H9 (cell line): ENCODE measurements at regions not wholly inside any gene's neighbourhood (a gene's known extent, or its start where the extent isn't known, plus 50 kb on each side); places are given as distances from the start of the nearest gene placed in this dataset.
A peak's percentile ranks its signal among the peaks of the same experiment; 100 is the strongest.

ENCODE experiments used
- DNase-seq: peaks from one replicate; pipeline ENCODE4 v3.0.0-alpha.2; 2017
- H2AFZ ChIP-seq: one replicate; pipeline ENCODE4 v1.6.1; 2013; ENCODE audit warnings: mild to moderate bottlenecking, low read length, control low read depth, moderate library complexity
- H2AK5ac ChIP-seq: 2 replicates; pipeline ENCODE4 v1.6.1; 2013; ENCODE audit warnings: low read length, control low read depth, mixed read lengths; ENCODE audit not compliant: insufficient read length
- H2BK120ac ChIP-seq: one replicate; pipeline ENCODE4 v1.6.1; 2013; ENCODE audit warnings: low read depth, mild to moderate bottlenecking, low read length, control low read depth, inconsistent platforms; ENCODE audit not compliant: poor library complexity, severe bottlenecking
- H2BK12ac ChIP-seq: 2 replicates; pipeline ENCODE4 v1.6.1; 2013; ENCODE audit warnings: low read length, control low read depth, mixed read lengths, low read depth; ENCODE audit not compliant: insufficient read length
- H2BK15ac ChIP-seq: 2 replicates; pipeline ENCODE4 v1.6.1; 2013; ENCODE audit warnings: low read depth, low read length, control low read depth
- H2BK20ac ChIP-seq: one replicate; pipeline ENCODE4 v1.6.1; 2013; ENCODE audit warnings: low read depth, mild to moderate bottlenecking, low read length, control low read depth, inconsistent platforms; ENCODE audit not compliant: poor library complexity, severe bottlenecking
- H2BK5ac ChIP-seq: 2 replicates; pipeline ENCODE4 v1.6.1; 2013; ENCODE audit warnings: low read length, control low read depth, mixed read lengths; ENCODE audit not compliant: insufficient read length
- H3K14ac ChIP-seq: 2 replicates; pipeline ENCODE4 v1.6.1; 2013; ENCODE audit warnings: low read length, control low read depth; ENCODE audit not compliant: insufficient read depth
- H3K18ac ChIP-seq: 2 replicates; pipeline ENCODE4 v1.6.1; 2013; ENCODE audit warnings: low read depth, mild to moderate bottlenecking, mixed read lengths, low read length, control low read depth; ENCODE audit not compliant: insufficient read length
- H3K23ac ChIP-seq: 2 replicates; pipeline ENCODE4 v1.6.1; 2013; ENCODE audit warnings: low read length, control low read depth, mixed read lengths, low read depth; ENCODE audit not compliant: insufficient read length
- H3K23me2 ChIP-seq: 2 replicates; pipeline ENCODE4 v1.6.1; 2013; ENCODE audit warnings: low read depth, mild to moderate bottlenecking, mixed read lengths, low read length, control low read depth; ENCODE audit not compliant: insufficient read length, poor library complexity, severe bottlenecking
- H3K27ac ChIP-seq: 2 replicates; pipeline ENCODE4 v1.5.1; 2013; ENCODE audit warnings: low read length, control low read depth, mixed read lengths, low read depth; ENCODE audit not compliant: insufficient read length
- H3K27me3 ChIP-seq: 2 replicates; pipeline ENCODE4 v1.6.1; 2013; ENCODE audit warnings: low read length, control low read depth, inconsistent platforms; ENCODE audit not compliant: insufficient read depth
- H3K4ac ChIP-seq: 2 replicates; pipeline ENCODE4 v1.6.1; 2013; ENCODE audit warnings: low read depth, mild to moderate bottlenecking, control low read depth, inconsistent platforms, low read length, moderate library complexity
- H3K4me1 ChIP-seq: 2 replicates; pipeline ENCODE4 v1.6.1; 2013; ENCODE audit warnings: low read length, control low read depth, inconsistent platforms; ENCODE audit not compliant: insufficient read depth
- H3K4me2 ChIP-seq: 2 replicates; pipeline ENCODE4 v1.6.1; 2013; ENCODE audit warnings: low read length, control low read depth, mixed read lengths; ENCODE audit not compliant: insufficient read length, insufficient read depth
- H3K56ac ChIP-seq: 2 replicates; pipeline ENCODE4 v1.6.1; 2013; ENCODE audit warnings: low read depth, mild to moderate bottlenecking, mixed read lengths, low read length, control low read depth; ENCODE audit not compliant: insufficient read length
- H3K79me1 ChIP-seq: 2 replicates; pipeline ENCODE4 v1.6.1; 2013; ENCODE audit warnings: low read depth, mild to moderate bottlenecking, moderate library complexity, low read length, control low read depth, inconsistent platforms; ENCODE audit not compliant: insufficient read depth, poor library complexity, severe bottlenecking
- H3K79me2 ChIP-seq: 2 replicates; pipeline ENCODE4 v1.6.1; 2013; ENCODE audit warnings: low read length, control low read depth, inconsistent platforms; ENCODE audit not compliant: insufficient read depth
- H3K9ac ChIP-seq: 2 replicates; pipeline ENCODE4 v1.6.1; 2013; ENCODE audit warnings: low read length, control low read depth, mixed read lengths; ENCODE audit not compliant: insufficient read length; ENCODE audit errors: extremely low read depth
- H3K9me3 ChIP-seq: one replicate; pipeline ENCODE4 v1.6.1; 2013; ENCODE audit warnings: low read depth, low read length, inconsistent platforms; ENCODE audit not compliant: control insufficient read depth
- H3T11ph ChIP-seq: one replicate; pipeline ENCODE4 v1.6.1; 2013; ENCODE audit warnings: mild to moderate bottlenecking, low read length, control low read depth, inconsistent platforms
- H4K20me1 ChIP-seq: one replicate; pipeline ENCODE4 v1.6.1; 2013; ENCODE audit not compliant: control insufficient read depth, insufficient read length, insufficient read depth
- H4K5ac ChIP-seq: 2 replicates; pipeline ENCODE4 v1.6.1; 2013; ENCODE audit warnings: low read depth, mild to moderate bottlenecking, mixed read lengths, low read length, control low read depth; ENCODE audit not compliant: insufficient read length
- H4K8ac ChIP-seq: replicated peaks from 2 replicates; pipeline ENCODE4 v1.6.1; 2013; ENCODE audit warnings: low read length, control low read depth, mixed read lengths, low read depth; ENCODE audit not compliant: insufficient read length
- H4K91ac ChIP-seq: 2 replicates; pipeline ENCODE4 v1.6.1; 2013; ENCODE audit warnings: low read depth, mild to moderate bottlenecking, moderate library complexity, mixed read lengths, low read length, control low read depth; ENCODE audit not compliant: insufficient read length
- H3K27ac Mint-ChIP-seq, 3 experiments: 2 replicates in 2 of 3; 3 replicates in 1 of 3; pipeline ENCODE4 v1.8.0; 2020 to 2021; ENCODE audit warnings: mixed read lengths in 3 of 3, mild to moderate bottlenecking in 1 of 3, moderate library complexity in 1 of 3
- H3K27me3 Mint-ChIP-seq: 2 replicates; pipeline ENCODE4 v1.8.0; 2021; ENCODE audit warnings: low read depth, mild to moderate bottlenecking, moderate library complexity, mixed read lengths
- H3K36me3 Mint-ChIP-seq, 3 experiments: 2 replicates in 2 of 3; 3 replicates in 1 of 3; pipeline ENCODE4 v1.8.0; 2020 to 2021; ENCODE audit warnings: low read depth in 3 of 3, mixed read lengths in 3 of 3; ENCODE audit not compliant: insufficient read depth in 1 of 3
- H3K4me1 Mint-ChIP-seq, 2 experiments: 2 replicates each; pipeline ENCODE4 v1.8.0; 2020; ENCODE audit warnings: mixed read lengths in 2 of 2
- H3K4me3 Mint-ChIP-seq, 2 experiments: 2 replicates in 1 of 2; 3 replicates in 1 of 2; pipeline ENCODE4 v1.8.0; 2020 to 2021; ENCODE audit warnings: mild to moderate bottlenecking in 2 of 2, mixed read lengths in 2 of 2, moderate library complexity in 1 of 2
- H3K9me3 Mint-ChIP-seq, 2 experiments: 2 replicates in 1 of 2; 3 replicates in 1 of 2; pipeline ENCODE4 v1.8.0; 2020; ENCODE audit warnings: mild to moderate bottlenecking in 2 of 2, mixed read lengths in 2 of 2, moderate library complexity in 1 of 2
- WGBS: extraction: QIAGEN DNeasy Blood & Tissue Kit; methylation state at CpG from one replicate; pipeline ENCODE4 v1.1.7; 2013; ENCODE audit warnings: missing lambda C conversion rate, low lambda C conversion rate, mixed read lengths; ENCODE audit not compliant: insufficient read length; ENCODE audit errors: extremely low coverage; 5-methylcytosine and 5-hydroxymethylcytosine counted together
- TF ChIP-seq, protein P1 (sequence below): fragments of 200-600 bp; sonication (generic); conservative IDR thresholded peaks from 3 replicates; pipeline ENCODE4 v1.8.0; 2021; ENCODE audit warnings: antibody characterized with exemption, mild to moderate bottlenecking

DNA sequence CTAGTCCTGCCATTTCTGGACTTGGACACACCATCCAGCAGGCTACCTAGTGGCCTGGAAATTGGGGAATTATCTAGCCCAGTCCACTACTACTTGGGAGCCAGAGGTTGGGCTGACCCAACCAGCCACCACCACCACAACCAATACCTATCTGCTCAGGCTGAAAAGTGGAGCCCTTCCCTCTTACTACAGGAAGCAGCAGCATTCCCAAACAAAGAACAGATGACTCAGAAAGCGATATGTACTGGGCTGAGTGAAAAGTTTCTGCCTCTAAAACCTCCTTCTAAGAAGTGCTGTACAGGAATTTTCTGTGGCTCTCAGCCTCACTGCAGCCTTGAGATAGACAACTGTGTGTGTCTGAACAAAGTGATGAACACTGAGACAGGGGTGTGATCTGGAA lies 279.4 kb downstream of the CDH10 start:
- no peaks in the 10 kb centered on the region for H3K79me1 ChIP-seq
- no peak overlapping the region for H2BK15ac ChIP-seq
- H3K4ac ChIP-seq = no peak overlapping the region
- no peaks in the 10 kb centered on the region for H3K9me3 ChIP-seq
- no peak overlapping the region for H3T11ph ChIP-seq
- H3K4me1 Mint-ChIP-seq = no peaks in the 10 kb centered on the region
- no peak overlapping the region for H3K9ac ChIP-seq
- no peak overlapping the region for H2BK120ac ChIP-seq
- H3K4me2 ChIP-seq = no peak overlapping the region
- TF ChIP-seq, protein P1, sequence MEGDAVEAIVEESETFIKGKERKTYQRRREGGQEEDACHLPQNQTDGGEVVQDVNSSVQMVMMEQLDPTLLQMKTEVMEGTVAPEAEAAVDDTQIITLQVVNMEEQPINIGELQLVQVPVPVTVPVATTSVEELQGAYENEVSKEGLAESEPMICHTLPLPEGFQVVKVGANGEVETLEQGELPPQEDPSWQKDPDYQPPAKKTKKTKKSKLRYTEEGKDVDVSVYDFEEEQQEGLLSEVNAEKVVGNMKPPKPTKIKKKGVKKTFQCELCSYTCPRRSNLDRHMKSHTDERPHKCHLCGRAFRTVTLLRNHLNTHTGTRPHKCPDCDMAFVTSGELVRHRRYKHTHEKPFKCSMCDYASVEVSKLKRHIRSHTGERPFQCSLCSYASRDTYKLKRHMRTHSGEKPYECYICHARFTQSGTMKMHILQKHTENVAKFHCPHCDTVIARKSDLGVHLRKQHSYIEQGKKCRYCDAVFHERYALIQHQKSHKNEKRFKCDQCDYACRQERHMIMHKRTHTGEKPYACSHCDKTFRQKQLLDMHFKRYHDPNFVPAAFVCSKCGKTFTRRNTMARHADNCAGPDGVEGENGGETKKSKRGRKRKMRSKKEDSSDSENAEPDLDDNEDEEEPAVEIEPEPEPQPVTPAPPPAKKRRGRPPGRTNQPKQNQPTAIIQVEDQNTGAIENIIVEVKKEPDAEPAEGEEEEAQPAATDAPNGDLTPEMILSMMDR = no peak
- no peak overlapping the region for H2BK5ac ChIP-seq
- H4K91ac ChIP-seq = no peak overlapping the region
- H3K23me2 ChIP-seq = no peaks in the 10 kb centered on the region
- H3K27me3 Mint-ChIP-seq = peaks cover 2% of the 10 kb centered on the region; the same call in 1 of the 2 replicates
- H3K23ac ChIP-seq = no peak overlapping the region
- no peaks in the 10 kb centered on the region for H3K4me1 ChIP-seq
- no peak overlapping the region for H2BK20ac ChIP-seq
- peaks cover 0 to 8% (median 0%) of the 10 kb centered on the region in 3 experiments; a peak in 4 of 7 replicates for H3K36me3 Mint-ChIP-seq
- no peak overlapping the region for H2BK12ac ChIP-seq
- H3K18ac ChIP-seq = no peak overlapping the region
- no peak overlapping the region for H2AFZ ChIP-seq
- no peak overlapping the region for H3K27ac ChIP-seq
- H2AK5ac ChIP-seq = no peak overlapping the region
- H3K27me3 ChIP-seq = no peaks in the 10 kb centered on the region
- no peak overlapping the region for H4K5ac ChIP-seq
- peaks cover 0 to 6% of the 10 kb centered on the region in 2 experiments; a peak in 2 of 5 replicates for H3K9me3 Mint-ChIP-seq
- peak overlapping the region in 2 of 3 experiments; percentile 7 to 82; a peak in 3 of 7 replicates for H3K27ac Mint-ChIP-seq
- no peaks in the 10 kb centered on the region for H3K79me2 ChIP-seq
- no peak overlapping the region for H3K56ac ChIP-seq
- WGBS = no CpG with 5 or more reads among the region's 1 CpG
- no peak overlapping the region for H3K14ac ChIP-seq
- H4K20me1 ChIP-seq = no peaks in the 10 kb centered on the region
- DNase-seq = no peak
- H3K4me3 Mint-ChIP-seq = no peak overlapping the region
- no peak overlapping the region for H4K8ac ChIP-seq
